ENCODE measurements at regions not wholly inside any gene's neighbourhood (a gene's known extent, or its start where the extent isn't known, plus 50 kb on each side); places are given as distances from the start of the nearest gene placed in this dataset.
"Not testable (repeated sequence)": the region's sequence is repeated elsewhere in the genome, so short reads cannot be mapped to it uniquely, and the experiment has no call there.

- no peak for DNase-seq (ENCODE audit: low read depth)
These were observed 259.6 kb downstream of the BTG1 start for GRCh38 chr12:91885851-91886731.

GRCh38 chr12:91884230-91884629 is 261.4 kb downstream of the BTG1 start:
- no peak for DNase-seq (ENCODE audit: low read depth)

- no peak for DNase-seq (ENCODE audit: low read depth)
These were observed 261.8 kb downstream of the BTG1 start for GRCh38 chr12:91883811-91884210.

- no peak for DNase-seq (ENCODE audit: low read depth)
These were observed 262.7 kb downstream of the BTG1 start for GRCh38 chr12:91882910-91883309.

- DNase-seq (ENCODE audit: low read depth): no peak
These were observed 265.1 kb downstream of the BTG1 start for GRCh38 chr12:91880528-91880927.

GRCh38 chr12:91877456-91878235 is 268.0 kb downstream of the BTG1 start:
- DNase-seq (ENCODE audit: low read depth): no peak

GRCh38 chr12:91877022-91877421 is 268.6 kb downstream of the BTG1 start:
- no peak for DNase-seq (ENCODE audit: low read depth)

GRCh38 chr12:91875671-91876070 is 270.0 kb downstream of the BTG1 start:
- not testable (repeated sequence) for DNase-seq (ENCODE audit: low read depth)

- DNase-seq (ENCODE audit: low read depth): no peak
These were observed 271.4 kb downstream of the BTG1 start for GRCh38 chr12:91874086-91874865.

GRCh38 chr12:91871751-91872150 is 273.9 kb downstream of the BTG1 start:
- DNase-seq (ENCODE audit: low read depth): no peak

GRCh38 chr12:91870872-91871707 is 274.6 kb downstream of the BTG1 start:
- DNase-seq (ENCODE audit: low read depth): no peak

GRCh38 chr12:91868054-91868453 is 277.6 kb downstream of the BTG1 start:
- DNase-seq (ENCODE audit: low read depth): no peak

GRCh38 chr12:91866566-91866965 is 279.1 kb downstream of the BTG1 start:
- DNase-seq (ENCODE audit: low read depth): no peak

GRCh38 chr12:91863702-91864101 is 281.9 kb downstream of the BTG1 start:
- DNase-seq (ENCODE audit: low read depth): no peak

GRCh38 chr12:91861554-91861953 is 284.1 kb downstream of the BTG1 start:
- no peak for DNase-seq (ENCODE audit: low read depth)

GRCh38 chr12:91859347-91859746 is 286.3 kb downstream of the BTG1 start:
- no peak for DNase-seq (ENCODE audit: low read depth)

GRCh38 chr12:91857813-91858542 is 287.7 kb downstream of the BTG1 start:
- DNase-seq (ENCODE audit: low read depth): no peak

- no peak for DNase-seq (ENCODE audit: low read depth)
These were observed 290.9 kb downstream of the BTG1 start for GRCh38 chr12:91854725-91855124.

- DNase-seq (ENCODE audit: low read depth): no peak
These were observed 292.1 kb downstream of the BTG1 start for GRCh38 chr12:91853350-91854127.

- no peak for DNase-seq (ENCODE audit: low read depth)
These were observed 293.0 kb downstream of the BTG1 start for GRCh38 chr12:91852634-91853033.
